Epithelial cell of proximal tubule (primary cell): ENCODE measurements at regions not wholly inside any gene's neighbourhood (a gene's known extent, or its start where the extent isn't known, plus 50 kb on each side); places are given as distances from the start of the nearest gene placed in this dataset.
"Not testable (repeated sequence)": the region's sequence is repeated elsewhere in the genome, so short reads cannot be mapped to it uniquely, and the experiment has no call there.

Experiments used
- DNase-seq: peaks from one replicate; pipeline ENCODE4 v3.0.0-alpha.2; 2011; ENCODE audit warnings: low read depth
- H3K4me3 ChIP-seq: 2 replicates; pipeline ENCODE4 v1.5.1; 2011; ENCODE audit warnings: low read depth, mild to moderate bottlenecking, low read length
- CTCF ChIP-seq: conservative IDR thresholded peaks from 2 replicates; pipeline ENCODE4 v1.5.1; 2012; ENCODE audit warnings: low read depth, mild to moderate bottlenecking, low read length

- DNase-seq, result no peak
- no peak for TF ChIP-seq CTCF
- no peak overlapping the region for H3K4me3 ChIP-seq
Observed at GRCh38 chr2:117351396-117351795, 463.1 kb upstream of the DDX18 start.

GRCh38 chr2:117359266-117359914 lies 455.1 kb upstream of the DDX18 start:
- no peak overlapping the region for H3K4me3 ChIP-seq
- DNase-seq, result no peak
- peak; percentile 19 for TF ChIP-seq CTCF

- H3K4me3 ChIP-seq, result no peak overlapping the region
- TF ChIP-seq CTCF, result no peak
- DNase-seq, result no peak
Observed at GRCh38 chr2:117360586-117360985, 453.9 kb upstream of the DDX18 start.

GRCh38 chr2:117378653-117379052 lies 435.8 kb upstream of the DDX18 start:
- H3K4me3 ChIP-seq, result no peak overlapping the region
- no peak for TF ChIP-seq CTCF
- peak; percentile 70 for DNase-seq

- no peak overlapping the region for H3K4me3 ChIP-seq
- DNase-seq, result no peak
- TF ChIP-seq CTCF, result no peak
Observed at GRCh38 chr2:117379928-117380327, 434.6 kb upstream of the DDX18 start.

- not testable (repeated sequence) for DNase-seq, H3K4me3 ChIP-seq
Observed at GRCh38 chr2:117383997-117384396, 430.5 kb upstream of the DDX18 start.

GRCh38 chr2:117396161-117396560 lies 418.3 kb upstream of the DDX18 start:
- DNase-seq, result peak; percentile 40
- no peak for TF ChIP-seq CTCF

More at GRCh38 chr2:117396161-117396560, 418.3 kb upstream of the DDX18 start:
- no peak overlapping the region for H3K4me3 ChIP-seq
